G401.6 (cell line): ENCODE measurements at regions not wholly inside any gene's neighbourhood (a gene's known extent, or its start where the extent isn't known, plus 50 kb on each side); places are given as distances from the start of the nearest gene placed in this dataset.
"Not testable (repeated sequence)": the region's sequence is repeated elsewhere in the genome, so short reads cannot be mapped to it uniquely, and the experiment has no call there.

ENCODE experiments used
- FAIRE-seq: peaks from 2 replicates; lab custom pipeline; 2012; peaks lifted over from hg19 to GRCh38; lab: Jason Lieb, UNC

GRCh38 chr12:126389220-126389841, 1324.1 kb downstream of the AACS start:
- no peak for FAIRE-seq

GRCh38 chr12:126389961-126390360, 1324.7 kb downstream of the AACS start:
- no peak for FAIRE-seq

GRCh38 chr12:126390969-126391566, 1325.8 kb downstream of the AACS start:
- FAIRE-seq: no peak

GRCh38 chr12:126396536-126396935, 1331.3 kb downstream of the AACS start:
- FAIRE-seq: no peak

- FAIRE-seq: no peak
Observed at GRCh38 chr12:126397071-126397581, 1331.9 kb downstream of the AACS start.

GRCh38 chr12:126397660-126398059, 1332.4 kb downstream of the AACS start:
- FAIRE-seq: no peak

GRCh38 chr12:126400831-126401230, 1335.6 kb downstream of the AACS start:
- no peak for FAIRE-seq

- no peak for FAIRE-seq
Observed at GRCh38 chr12:126404293-126404881, 1339.2 kb downstream of the AACS start.

GRCh38 chr12:126418400-126418799, 1353.2 kb downstream of the AACS start:
- no peak for FAIRE-seq

GRCh38 chr12:126419131-126419530, 1353.9 kb downstream of the AACS start:
- no peak for FAIRE-seq

GRCh38 chr12:126424696-126425095, 1359.5 kb downstream of the AACS start:
- FAIRE-seq: no peak

- no peak for FAIRE-seq
Observed at GRCh38 chr12:126425264-126425663, 1360.0 kb downstream of the AACS start.

GRCh38 chr12:126428769-126429168, 1363.5 kb downstream of the AACS start:
- FAIRE-seq: no peak

GRCh38 chr12:126430921-126431320, 1365.7 kb downstream of the AACS start:
- FAIRE-seq: no peak

GRCh38 chr12:126431767-126432166, 1366.5 kb downstream of the AACS start:
- FAIRE-seq: no peak

- no peak for FAIRE-seq
Observed at GRCh38 chr12:126432780-126433179, 1367.5 kb downstream of the AACS start.

- no peak for FAIRE-seq
Observed at GRCh38 chr12:126434412-126434985, 1369.3 kb downstream of the AACS start.

GRCh38 chr12:126436041-126436440, 1370.8 kb downstream of the AACS start:
- no peak for FAIRE-seq

- no peak for FAIRE-seq
Observed at GRCh38 chr12:126437934-126438333, 1372.7 kb downstream of the AACS start.

- no peak for FAIRE-seq
Observed at GRCh38 chr12:126443977-126444376, 1378.7 kb downstream of the AACS start.

GRCh38 chr12:126447346-126447745, 1382.1 kb downstream of the AACS start:
- no peak for FAIRE-seq

- FAIRE-seq: no peak
Observed at GRCh38 chr12:126451809-126452208, 1386.6 kb downstream of the AACS start.

GRCh38 chr12:126452686-126453085, 1387.5 kb downstream of the AACS start:
- not testable (repeated sequence) for FAIRE-seq
